Motor neuron (in vitro differentiated cells): ENCODE measurements at regions not wholly inside any gene's neighbourhood (a gene's known extent, or its start where the extent isn't known, plus 50 kb on each side); places are given as distances from the start of the nearest gene placed in this dataset.

Experiments used
- ATAC-seq, 8 experiments: fragments of 200-7000 bp; cut with Tn5 transposase; replicated peaks in 6 of 8; 2 replicates each; pipeline ENCODE4 v1.8.0; 2021; ENCODE audit warnings: mild to moderate bottlenecking in 8 of 8, moderate library complexity in 8 of 8
- H3K27ac ChIP-seq, 2 donors: fragments of 250-450 bp; sonication (Bioruptor Pico); 2 replicates each; pipeline ENCODE4 v1.9.0; 2021; ENCODE audit warnings: antibody characterized with exemption in 2 of 2, mild to moderate bottlenecking in 2 of 2, moderate library complexity in 1 of 2
- H3K4me1 ChIP-seq, 2 donors: fragments of 250-450 bp; sonication (Bioruptor Pico); replicated peaks in 1 of 2; 2 replicates each; pipeline ENCODE4 v1.6.1; 2021; ENCODE audit warnings: antibody characterized with exemption in 2 of 2, mild to moderate bottlenecking in 2 of 2, moderate library complexity in 1 of 2
- H3K4me3 ChIP-seq, 5 donors: fragments of 250-450 bp; sonication (Bioruptor Pico); 2 replicates each; pipeline ENCODE4 v1.9.0; 2021; ENCODE audit warnings: antibody characterized with exemption in 5 of 5, mild to moderate bottlenecking in 5 of 5, moderate library complexity in 4 of 5
- WGBS, 10 experiments: fragments of 450-650 bp; shearing (Covaris generic); methylation state at CpG; one replicate each; pipeline ENCODE4 v1.0.0; 2022; 5-methylcytosine and 5-hydroxymethylcytosine counted together
- in situ Hi-C, 9 experiments: fragments of 400-800 bp; cut with MboI; loops; one replicate each; pipeline ENCODE4 v1.15.0; 2021; ENCODE audit warnings: low sequenced_read_pairs in 9 of 9, low pct_unique_long_range_greater_than_20kb in 2 of 9; ENCODE audit not compliant: unreplicated experiment in 9 of 9

GRCh38 chr10:4651404-4652037 is 174.5 kb upstream of the AKR1E2 start:
- Histone ChIP-seq H3K27ac (no peak overlapping the region), H3K4me3 (no peak overlapping the region), H3K4me1 (peaks cover 13 to 19% of the 10 kb centered on the region in 2 donors)
- 67 to 100% (median 80%) methylated on average over 1 to 5 of the region's 5 CpGs; no CpG with 5 or more reads in 5 of the 10 experiments for WGBS, 10 experiments
- in situ Hi-C loops, result no loop called here
- ATAC-seq, result peak in 3 of 8 experiments; percentile 21 to 55 (median 44)

- Histone ChIP-seq H3K4me3 (no peak overlapping the region), H3K27ac (no peak overlapping the region), H3K4me1 (peaks cover 13 to 17% of the 10 kb centered on the region in 2 donors)
- WGBS, 10 experiments, result 10 to 100% (median 84%) methylated on average over 1 to 6 of the region's 6 CpGs; no CpG with 5 or more reads in 2 of the 10 experiments
- ATAC-seq, result peak in 7 of 8 experiments; percentile 21 to 63 (median 32)
- in situ Hi-C loops, result no loop called here
Observed at GRCh38 chr10:4650582-4650981, 175.4 kb upstream of the AKR1E2 start.

DNA sequence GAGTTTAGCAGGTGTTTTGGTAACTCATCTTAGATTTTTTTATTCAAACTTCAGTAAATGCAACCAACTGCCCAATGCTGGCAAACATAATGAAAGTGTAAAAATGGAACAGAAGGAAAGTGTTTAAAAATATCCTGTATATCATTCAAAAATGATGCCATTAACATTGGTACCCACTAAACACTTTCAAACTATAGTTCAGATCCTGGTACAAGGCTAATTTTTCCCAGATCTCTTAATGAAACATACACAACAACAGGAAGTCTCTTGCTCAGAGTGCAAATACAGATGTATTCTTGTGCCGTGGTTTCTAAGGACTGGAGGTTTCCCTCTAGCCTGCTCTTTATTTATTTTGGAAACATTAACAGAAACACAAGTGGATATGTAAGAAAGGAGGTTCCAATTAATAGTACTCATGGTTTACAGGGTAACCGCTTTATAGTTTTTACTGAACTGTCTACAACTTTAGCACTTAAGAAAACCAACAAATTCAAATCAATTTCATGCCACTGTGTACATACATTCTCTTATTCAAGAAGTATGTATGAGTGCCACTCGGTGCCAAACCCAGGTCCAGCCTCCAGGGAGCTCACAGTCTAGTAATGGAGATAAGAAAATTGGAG is 176.0 kb upstream of the AKR1E2 start:
- no peak overlapping the region for H3K4me3 ChIP-seq
- peak in 2 of 8 experiments; percentile 28 to 46 for ATAC-seq
- WGBS, 10 experiments, result 0 to 100% (median 75%) methylated on average over 1 to 3 of the region's 3 CpGs
- H3K4me1 ChIP-seq, result peaks cover 13 to 17% of the 10 kb centered on the region in 2 donors
- no peak overlapping the region for H3K27ac ChIP-seq
- in situ Hi-C loops, result no loop called here

DNA sequence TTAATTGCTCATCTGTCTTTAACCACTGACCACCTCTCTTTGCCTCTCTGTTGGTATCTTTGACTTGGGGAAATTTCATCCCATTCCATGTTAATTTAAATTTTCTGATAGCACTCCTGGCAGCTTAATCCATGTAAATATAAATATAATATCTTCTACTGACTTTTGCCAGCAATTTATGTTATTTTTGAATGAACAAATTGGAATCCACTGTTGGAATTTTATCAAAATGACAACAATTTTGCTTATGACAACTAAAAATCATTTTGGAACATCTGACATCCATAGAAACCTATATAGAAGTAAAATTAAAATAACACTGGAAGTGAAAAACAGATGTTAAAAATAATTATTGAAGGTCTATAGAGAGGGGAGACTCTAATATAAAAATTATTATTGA is 176.5 kb upstream of the AKR1E2 start:
- Histone ChIP-seq H3K4me1 (peaks cover 13 to 17% of the 10 kb centered on the region in 2 donors), H3K4me3 (no peak overlapping the region), H3K27ac (no peak overlapping the region)
- in situ Hi-C loops, result no loop called here
- ATAC-seq, result no peak

DNA sequence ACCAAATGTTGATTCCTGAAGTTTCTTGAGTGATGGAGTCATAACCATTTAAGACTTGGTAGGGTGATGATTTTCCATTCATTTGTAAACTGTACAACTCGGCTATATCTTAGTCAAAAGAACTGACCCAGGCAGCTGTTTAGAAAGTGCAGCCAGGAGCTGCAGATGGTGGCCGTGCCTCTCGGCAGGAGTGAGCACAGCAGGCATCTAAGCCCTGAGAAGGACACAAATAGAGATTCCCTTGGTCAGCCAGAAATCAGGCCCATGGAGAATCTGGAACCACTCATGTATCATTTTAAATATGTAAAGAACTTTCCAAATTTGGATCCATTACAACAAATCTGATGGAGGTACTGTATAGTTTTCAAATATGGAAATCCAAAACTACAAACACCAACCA is 177.0 kb upstream of the AKR1E2 start:
- Histone ChIP-seq H3K4me3 (no peak overlapping the region), H3K27ac (no peak overlapping the region), H3K4me1 (peaks cover 13 to 17% of the 10 kb centered on the region in 2 donors)
- WGBS, 10 experiments, result 50 to 100% (median 76%) methylated on average over 1 to 3 of the region's 3 CpGs; no CpG with 5 or more reads in 3 of the 10 experiments
- no peak for ATAC-seq
- in situ Hi-C loops, result no loop called here

- in situ Hi-C loops, result no loop called here
- peaks cover 12 to 13% of the 10 kb centered on the region in 2 donors for H3K4me1 ChIP-seq
- WGBS, 10 experiments, result 76 to 100% (median 93%) methylated on average over 1 to 3 of the region's 3 CpGs; no CpG with 5 or more reads in 1 of the 10 experiments
- H3K4me3 ChIP-seq, result no peak overlapping the region
- no peak overlapping the region for H3K27ac ChIP-seq
- no peak for ATAC-seq
Observed at GRCh38 chr10:4647109-4647785, 178.8 kb upstream of the AKR1E2 start.

- in situ Hi-C loops, result no loop called here
- H3K4me3 ChIP-seq, result no peak overlapping the region
- H3K4me1 ChIP-seq, result peaks cover 10 to 12% of the 10 kb centered on the region in 2 donors
- WGBS, 10 experiments, result 51 to 91% (median 71%) methylated on average over 1 to 3 of the region's 3 CpGs
- ATAC-seq, result peak in 5 of 8 experiments; percentile 74 to 89 (median 78)
- H3K27ac ChIP-seq, result no peak overlapping the region
Observed at GRCh38 chr10:4646547-4646946, 179.5 kb upstream of the AKR1E2 start.

- Histone ChIP-seq H3K4me3 (no peak overlapping the region), H3K4me1 (peaks cover 9 to 10% of the 10 kb centered on the region in 2 donors), H3K27ac (no peak overlapping the region)
- in situ Hi-C loops, result no loop called here
- 40 to 100% (median 50%) methylated on average over 1 to 2 of the region's 2 CpGs; no CpG with 5 or more reads in 1 of the 10 experiments for WGBS, 10 experiments
- ATAC-seq, result no peak
Observed at GRCh38 chr10:4645836-4646235, 180.2 kb upstream of the AKR1E2 start.

DNA sequence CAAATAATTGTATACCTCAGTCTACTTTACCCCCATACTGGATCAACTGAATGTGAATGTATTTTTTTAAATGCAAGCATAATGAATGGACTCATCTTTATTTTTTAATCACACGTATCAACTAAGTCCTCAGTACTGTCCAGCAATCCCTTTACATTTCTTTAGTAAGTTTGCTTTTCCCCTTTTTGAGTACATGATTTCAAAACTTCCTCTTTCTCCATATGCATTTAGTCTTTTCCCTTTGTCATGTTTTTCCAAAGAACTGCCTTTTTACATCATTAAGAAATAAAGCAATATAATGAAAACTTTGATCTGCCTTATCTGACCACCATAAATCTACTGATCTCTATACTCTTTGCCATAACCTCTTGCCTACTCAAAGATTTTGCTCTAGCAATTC is 182.5 kb upstream of the AKR1E2 start:
- H3K4me3 ChIP-seq, result no peak overlapping the region
- H3K27ac ChIP-seq, result no peak overlapping the region
- in situ Hi-C loops, result no loop called here
- ATAC-seq, result no peak
- peaks cover 9 to 10% of the 10 kb centered on the region in 2 donors for H3K4me1 ChIP-seq
- WGBS, 10 experiments, result 80 to 100% (median 93%) methylated on average over 1 of the region's 1 CpG

DNA sequence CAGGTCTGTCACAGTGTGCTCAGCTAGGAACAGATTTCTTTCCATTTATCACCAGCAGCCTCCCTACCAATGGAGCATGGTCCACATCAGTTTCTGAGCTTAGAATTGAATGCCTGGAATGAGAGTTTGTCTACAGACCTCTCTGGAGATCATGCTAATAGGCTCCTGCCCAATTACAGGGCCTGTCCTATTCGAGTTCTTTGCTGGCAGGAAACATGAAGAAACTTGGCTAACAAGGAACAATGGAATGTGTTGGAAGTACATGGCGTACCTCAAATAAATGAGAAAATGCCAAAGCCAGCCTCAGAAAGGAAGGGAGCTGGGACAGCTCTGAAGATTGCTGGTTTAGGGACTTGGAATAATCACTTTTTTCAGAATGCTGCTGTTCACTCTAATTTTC is 186.0 kb upstream of the AKR1E2 start:
- H3K27ac ChIP-seq, result no peak overlapping the region
- no peak for ATAC-seq
- H3K4me1 ChIP-seq, result no peaks in the 10 kb centered on the region
- no peak overlapping the region for H3K4me3 ChIP-seq
- WGBS, 10 experiments, result 17 to 100% (median 75%) methylated on average over 1 to 2 of the region's 2 CpGs; no CpG with 5 or more reads in 2 of the 10 experiments
- in situ Hi-C loops, result no loop called here

DNA sequence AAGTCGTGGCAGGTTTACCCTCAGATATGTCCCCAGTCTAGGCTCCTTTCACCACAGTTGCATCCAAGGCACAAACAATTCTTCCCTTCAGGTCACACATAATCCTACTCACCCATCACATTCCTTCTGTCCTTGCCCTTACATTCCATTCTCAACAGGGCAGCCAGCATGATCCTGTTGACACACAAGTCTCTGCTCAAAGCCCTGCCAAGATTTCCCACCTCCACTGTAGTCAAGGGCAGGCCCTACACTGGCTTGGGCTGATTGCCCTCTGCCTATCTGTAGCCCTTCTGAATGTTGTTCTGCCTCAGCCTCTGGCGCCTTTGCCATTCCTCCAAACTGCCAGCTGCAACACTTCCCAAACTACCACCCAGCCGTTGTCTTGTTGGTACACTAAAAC is 187.9 kb upstream of the AKR1E2 start:
- H3K27ac ChIP-seq, result no peak overlapping the region
- ATAC-seq, result peak in 1 of 8 experiments; percentile 54
- in situ Hi-C loops, result no loop called here
- 74 to 100% (median 94%) methylated on average over 1 to 3 of the region's 3 CpGs for WGBS, 10 experiments
- H3K4me3 ChIP-seq, result no peak overlapping the region
- peaks cover 0 to 3% of the 10 kb centered on the region in 2 donors for H3K4me1 ChIP-seq

DNA sequence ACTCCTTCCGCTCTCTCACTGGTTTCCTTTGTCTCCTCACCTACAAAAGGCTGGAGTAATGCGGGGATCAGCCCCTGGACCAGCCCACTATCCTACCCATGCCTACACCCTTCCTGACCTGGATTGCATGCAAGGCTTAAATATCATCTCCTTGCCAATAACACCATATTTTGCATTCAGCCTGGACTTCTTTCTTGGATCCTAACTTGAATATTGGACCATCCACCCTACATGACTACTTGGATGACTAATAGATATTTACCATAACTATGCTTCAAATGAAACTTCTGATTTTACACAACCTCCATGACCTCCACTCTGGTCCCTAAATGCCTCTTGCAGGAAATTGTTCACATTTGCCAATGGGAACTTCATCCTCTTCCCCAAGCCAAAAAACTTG is 188.3 kb upstream of the AKR1E2 start:
- peak in 2 of 8 experiments; percentile 61 to 94 for ATAC-seq
- H3K27ac ChIP-seq, result no peak overlapping the region
- 29 to 100% (median 51%) methylated on average over 1 to 2 of the region's 2 CpGs; no CpG with 5 or more reads in 4 of the 10 experiments for WGBS, 10 experiments
- in situ Hi-C loops, result no loop called here
- H3K4me1 ChIP-seq, result peaks cover 0 to 7% of the 10 kb centered on the region in 2 donors
- no peak overlapping the region for H3K4me3 ChIP-seq

DNA sequence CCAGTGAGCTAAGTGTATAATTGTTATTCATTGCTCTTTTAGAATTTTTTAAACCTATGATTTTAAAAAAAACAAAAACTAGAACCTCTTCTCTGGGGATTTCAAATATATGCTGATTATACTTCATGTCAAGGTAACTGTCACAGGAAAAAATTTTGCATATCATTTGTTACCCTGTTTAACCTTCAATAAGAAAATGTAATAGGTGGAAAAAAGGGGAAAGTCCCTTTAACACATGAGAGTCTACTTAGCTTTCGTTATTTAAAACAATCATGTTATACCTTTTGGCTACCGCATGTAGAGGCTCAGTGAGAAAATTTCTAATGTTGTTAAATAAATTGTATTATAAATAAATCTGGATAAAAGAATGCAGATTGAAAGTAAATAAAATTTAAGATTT is 190.1 kb upstream of the AKR1E2 start:
- in situ Hi-C loops, result no loop called here
- no peak overlapping the region for H3K4me3 ChIP-seq
- no peak overlapping the region for H3K27ac ChIP-seq
- ATAC-seq, result no peak
- peaks cover 0 to 8% of the 10 kb centered on the region in 2 donors for H3K4me1 ChIP-seq
- 93 to 100% (median 100%) methylated on average over 1 to 2 of the region's 2 CpGs; no CpG with 5 or more reads in 2 of the 10 experiments for WGBS, 10 experiments
